ENCODE measurements at regions not wholly inside any gene's neighbourhood (a gene's known extent, or its start where the extent isn't known, plus 50 kb on each side); places are given as distances from the start of the nearest gene placed in this dataset.

DNA sequence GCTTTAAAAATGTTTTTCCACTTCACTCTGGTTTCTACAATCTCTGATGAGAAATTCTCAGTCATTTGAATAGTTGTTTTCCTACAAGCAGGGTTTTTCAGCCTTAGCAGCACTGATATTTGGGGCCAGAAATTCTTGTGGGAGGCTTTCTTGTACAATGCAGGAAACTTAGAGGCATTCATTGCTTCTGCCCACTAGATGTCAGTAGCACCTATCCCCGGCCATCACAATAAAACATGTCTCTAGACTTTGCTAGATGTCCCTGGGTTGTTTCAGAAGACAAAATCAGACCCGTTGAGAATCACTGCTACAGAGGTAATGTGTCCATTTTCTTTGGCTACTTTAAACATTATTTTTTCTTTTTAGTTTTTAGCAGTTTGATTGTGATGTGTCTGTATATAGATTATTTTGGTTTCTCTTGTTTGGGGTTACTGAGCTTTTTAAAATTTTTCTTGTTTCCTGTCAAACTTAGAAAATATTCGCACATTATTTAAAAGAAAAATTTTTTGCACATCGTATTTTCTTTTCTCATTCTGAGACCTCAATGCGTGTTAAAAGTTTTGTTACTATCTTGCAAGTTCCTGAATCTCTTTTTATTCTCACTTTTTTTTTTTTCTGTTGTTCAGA, 60.8 kb upstream of the CCDC179 start:
- TF ChIP-seq EZH2 (IDR thresholded peaks at IDR 0.05; ENCODE audit: insufficient read depth, poor library complexity, severe bottlenecking) (no peak), EZH2phosphoT487 (IDR thresholded peaks at IDR 0.05; ENCODE audit: insufficient read depth, low read depth) (no peak)

All from GM23248 (cell line).